Thymus (tissue), 11 donors: ENCODE measurements at regions not wholly inside any gene's neighbourhood (a gene's known extent, or its start where the extent isn't known, plus 50 kb on each side); places are given as distances from the start of the nearest gene placed in this dataset.

Experiments
- DNase-seq, 9 donors: peaks; one replicate each; pipeline ENCODE4 v3.0.0-alpha.2; 2013; ENCODE audit warnings: low spot score in 9 of 9, low read depth in 6 of 9, missing footprints in 1 of 9
- H3K27ac ChIP-seq, 2 donors: one replicate each; pipeline ENCODE4 v1.5.1; 2013; ENCODE audit warnings: control low read depth in 1 of 2, low read depth in 1 of 2, low read length in 1 of 2, mild to moderate bottlenecking in 1 of 2, moderate library complexity in 1 of 2
- H3K27me3 ChIP-seq, 2 donors: one replicate each; pipeline ENCODE4 v1.5.1; 2013; ENCODE audit warnings: low read length in 1 of 2; ENCODE audit not compliant: control insufficient read depth in 2 of 2, insufficient read depth in 1 of 2
- H3K36me3 ChIP-seq, 2 donors: one replicate each; pipeline ENCODE4 v1.5.1; 2013; ENCODE audit warnings: low read length in 1 of 2, mild to moderate bottlenecking in 1 of 2, moderate library complexity in 1 of 2; ENCODE audit not compliant: control insufficient read depth in 2 of 2, insufficient read depth in 2 of 2
- H3K4me1 ChIP-seq, 2 donors: one replicate each; pipeline ENCODE4 v1.5.1; 2013; ENCODE audit warnings: low read length in 2 of 2; ENCODE audit not compliant: control insufficient read depth in 2 of 2, insufficient read depth in 2 of 2
- H3K4me3 ChIP-seq, 2 donors: one replicate each; pipeline ENCODE4 v1.5.1; 2013; ENCODE audit warnings: low read length in 2 of 2, control low read depth in 1 of 2, mild to moderate bottlenecking in 1 of 2
- H3K9me3 ChIP-seq, 2 donors: one replicate each; pipeline ENCODE4 v1.5.1; 2013; ENCODE audit warnings: low read length in 1 of 2, mild to moderate bottlenecking in 1 of 2; ENCODE audit not compliant: control insufficient read depth in 2 of 2, insufficient read depth in 1 of 2
- WGBS: extraction: QIAGEN DNeasy Blood & Tissue Kit; methylation state at CpG from one replicate; pipeline ENCODE4 v1.1.7; 2013; 5-methylcytosine and 5-hydroxymethylcytosine counted together
- donor health status: healthy.

DNA sequence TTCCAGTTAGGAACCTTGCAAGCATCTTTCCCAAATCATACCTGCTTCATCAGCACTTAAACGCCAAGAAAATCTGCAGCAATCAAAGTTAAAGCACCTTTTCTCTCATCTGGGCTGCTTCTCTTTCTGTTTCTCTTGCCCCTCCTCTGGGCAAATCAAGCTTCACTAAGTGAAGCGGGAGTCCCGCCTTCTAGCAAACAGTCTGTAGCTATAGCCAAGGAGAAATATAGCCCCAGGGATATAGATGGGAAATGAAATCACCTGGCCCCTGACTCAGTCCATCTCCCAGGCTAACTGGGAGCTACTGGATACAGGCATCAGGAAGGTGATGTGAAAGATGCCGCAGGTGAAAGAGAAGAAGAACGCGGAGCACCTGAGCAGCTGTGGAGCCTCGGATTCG is 481.9 kb downstream of the C6orf118 start:
- H3K27ac ChIP-seq, result no peak overlapping the region
- no peaks in the 10 kb centered on the region for H3K4me1 ChIP-seq
- WGBS, result 92% methylated on average over 8 of the region's 8 CpGs
- peaks cover 0 to 12% of the 10 kb centered on the region in 2 donors for H3K9me3 ChIP-seq
- no peak for DNase-seq
- no peaks in the 10 kb centered on the region for H3K36me3 ChIP-seq
- no peak overlapping the region for H3K4me3 ChIP-seq
- H3K27me3 ChIP-seq, result no peaks in the 10 kb centered on the region

DNA sequence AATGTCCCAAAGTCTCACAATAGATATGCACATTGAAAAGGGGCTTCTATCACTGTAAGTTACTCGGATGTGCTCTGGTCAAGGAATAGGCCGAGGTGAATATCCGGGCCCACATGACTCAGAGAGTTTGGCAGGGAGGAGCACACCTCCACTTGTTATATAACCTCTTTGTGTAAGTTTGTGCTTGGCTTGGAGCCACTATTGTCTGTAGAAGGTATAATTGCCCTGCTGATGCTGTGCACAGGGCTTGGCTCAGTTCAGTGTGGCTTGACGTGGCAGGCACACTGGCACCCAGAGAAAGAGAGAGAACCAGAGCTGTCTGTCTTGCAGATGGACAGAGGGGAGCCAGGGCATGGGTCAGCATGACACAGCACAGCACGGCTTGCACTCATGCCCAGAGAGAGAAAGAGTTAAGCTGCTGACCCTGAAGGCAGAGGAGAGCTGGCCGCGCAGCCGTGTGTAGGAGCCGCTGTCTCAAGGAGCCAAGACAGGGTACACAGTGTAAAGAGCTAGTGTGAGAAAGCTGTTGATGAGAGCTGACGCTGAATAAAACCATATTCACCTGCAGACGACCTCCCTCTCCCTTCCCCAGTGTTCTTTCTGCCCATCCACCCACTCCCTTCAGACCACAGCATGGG is 482.5 kb downstream of the C6orf118 start:
- Histone ChIP-seq H3K27me3 (no peaks in the 10 kb centered on the region), H3K9me3 (peaks cover 0 to 12% of the 10 kb centered on the region in 2 donors), H3K27ac (no peak overlapping the region), H3K4me1 (no peaks in the 10 kb centered on the region), H3K4me3 (no peak overlapping the region), H3K36me3 (no peaks in the 10 kb centered on the region)
- 85% methylated on average over 11 of the region's 11 CpGs for WGBS
- DNase-seq, result no peak

DNA sequence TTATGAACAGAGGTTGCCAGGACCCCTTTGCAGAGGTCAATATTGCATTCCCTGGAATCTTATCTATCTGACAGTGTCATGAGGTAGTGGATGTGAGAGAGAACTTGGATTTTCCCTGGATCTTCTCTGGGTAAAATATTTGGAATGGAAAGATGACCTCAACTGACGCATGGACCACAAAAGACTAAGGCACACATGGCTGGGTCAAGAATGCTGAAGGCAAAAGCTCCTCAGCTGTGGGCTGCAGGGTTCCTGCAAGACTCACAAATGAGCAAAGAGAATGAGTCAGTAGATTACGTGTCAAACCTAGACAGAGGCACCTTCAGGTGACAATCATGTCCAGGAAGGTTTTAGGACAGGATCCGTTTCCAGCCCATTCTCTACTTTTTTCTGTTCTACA is 484.0 kb downstream of the C6orf118 start:
- DNase-seq, result no peak

DNA sequence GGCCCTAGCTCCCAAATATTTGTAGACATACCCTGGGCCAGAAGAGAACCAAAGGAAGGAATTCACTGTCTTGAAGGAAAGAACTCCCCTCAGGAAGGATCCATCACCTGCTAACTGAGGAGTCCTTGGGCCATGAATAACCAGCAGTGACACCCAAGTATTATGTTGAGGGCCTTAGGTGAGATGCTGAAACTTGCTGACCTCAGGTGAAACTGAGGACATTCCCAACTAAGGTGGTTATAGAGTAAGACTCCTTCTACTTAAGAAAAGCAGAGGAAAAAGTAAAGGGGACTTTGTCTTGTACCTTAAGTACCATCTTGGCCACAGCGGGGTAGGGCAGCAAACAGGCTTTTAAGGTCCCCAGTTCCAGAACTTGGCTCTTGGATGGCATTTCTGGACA is 491.7 kb downstream of the C6orf118 start:
- peaks cover 0 to 11% of the 10 kb centered on the region in 2 donors for H3K9me3 ChIP-seq
- H3K4me3 ChIP-seq, result no peak overlapping the region
- H3K4me1 ChIP-seq, result no peaks in the 10 kb centered on the region
- H3K27me3 ChIP-seq, result no peaks in the 10 kb centered on the region
- DNase-seq, result no peak
- H3K36me3 ChIP-seq, result no peaks in the 10 kb centered on the region
- H3K27ac ChIP-seq, result no peak overlapping the region
- 90% methylated on average over 1 of the region's 1 CpG for WGBS

More for the DNA sequence above, 484.0 kb downstream of the C6orf118 start:
- H3K4me1 ChIP-seq, result no peaks in the 10 kb centered on the region
- H3K27me3 ChIP-seq, result no peaks in the 10 kb centered on the region
- no peaks in the 10 kb centered on the region for H3K36me3 ChIP-seq
- 97% methylated on average over 3 of the region's 3 CpGs for WGBS
- H3K9me3 ChIP-seq, result peaks cover 0 to 12% of the 10 kb centered on the region in 2 donors
- no peak overlapping the region for H3K27ac ChIP-seq
- H3K4me3 ChIP-seq, result no peak overlapping the region

DNA sequence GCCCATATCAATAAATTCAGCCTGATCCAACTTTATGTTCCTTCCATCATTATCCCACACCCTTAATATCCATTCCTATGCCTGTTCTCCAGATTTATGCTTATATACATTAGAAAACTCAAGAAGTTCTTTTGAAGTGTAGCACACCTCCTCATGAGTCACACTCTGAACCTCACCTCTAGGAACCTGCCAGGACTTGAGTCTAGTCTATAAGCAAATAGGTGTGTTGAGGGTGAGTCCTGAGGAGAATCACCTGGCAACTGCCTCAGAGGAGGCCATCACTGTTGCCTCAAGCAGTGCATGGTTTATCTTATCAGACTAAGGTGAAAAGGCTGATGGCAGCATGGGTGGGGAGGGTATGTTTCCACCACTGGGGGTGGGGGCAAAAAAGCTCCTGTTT is 496.7 kb downstream of the C6orf118 start:
- Histone ChIP-seq H3K9me3 (peaks cover 0 to 21% of the 10 kb centered on the region in 2 donors), H3K4me3 (no peak overlapping the region), H3K4me1 (no peaks in the 10 kb centered on the region), H3K27me3 (no peaks in the 10 kb centered on the region), H3K36me3 (no peaks in the 10 kb centered on the region), H3K27ac (no peak overlapping the region)
- no peak for DNase-seq

DNA sequence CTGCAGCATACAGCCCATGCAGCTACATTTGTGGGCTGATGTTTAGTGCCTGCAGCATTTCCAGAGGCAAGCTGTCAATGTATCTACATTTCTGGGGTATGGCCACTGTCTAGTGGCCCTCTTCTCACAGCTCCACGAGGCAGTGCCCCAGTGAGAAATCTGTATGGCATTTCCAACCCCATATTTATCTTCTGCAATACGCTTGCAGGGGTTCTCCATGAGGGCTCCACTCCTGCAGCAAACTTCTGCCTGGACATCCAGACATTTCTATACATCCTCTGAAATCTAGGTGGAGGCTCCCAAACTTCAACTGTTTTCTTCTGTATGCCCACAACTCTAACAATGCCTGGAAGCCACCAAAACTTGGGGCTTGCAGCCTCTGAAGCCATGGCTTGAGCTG is 502.3 kb downstream of the C6orf118 start:
- H3K4me1 ChIP-seq, result no peaks in the 10 kb centered on the region
- no peak overlapping the region for H3K4me3 ChIP-seq
- DNase-seq, result no peak
- 71% methylated on average over 2 of the region's 2 CpGs for WGBS
- no peak overlapping the region for H3K27ac ChIP-seq
- no peaks in the 10 kb centered on the region for H3K27me3 ChIP-seq
- peaks cover 0 to 24% of the 10 kb centered on the region in 2 donors for H3K9me3 ChIP-seq
- no peaks in the 10 kb centered on the region for H3K36me3 ChIP-seq

DNA sequence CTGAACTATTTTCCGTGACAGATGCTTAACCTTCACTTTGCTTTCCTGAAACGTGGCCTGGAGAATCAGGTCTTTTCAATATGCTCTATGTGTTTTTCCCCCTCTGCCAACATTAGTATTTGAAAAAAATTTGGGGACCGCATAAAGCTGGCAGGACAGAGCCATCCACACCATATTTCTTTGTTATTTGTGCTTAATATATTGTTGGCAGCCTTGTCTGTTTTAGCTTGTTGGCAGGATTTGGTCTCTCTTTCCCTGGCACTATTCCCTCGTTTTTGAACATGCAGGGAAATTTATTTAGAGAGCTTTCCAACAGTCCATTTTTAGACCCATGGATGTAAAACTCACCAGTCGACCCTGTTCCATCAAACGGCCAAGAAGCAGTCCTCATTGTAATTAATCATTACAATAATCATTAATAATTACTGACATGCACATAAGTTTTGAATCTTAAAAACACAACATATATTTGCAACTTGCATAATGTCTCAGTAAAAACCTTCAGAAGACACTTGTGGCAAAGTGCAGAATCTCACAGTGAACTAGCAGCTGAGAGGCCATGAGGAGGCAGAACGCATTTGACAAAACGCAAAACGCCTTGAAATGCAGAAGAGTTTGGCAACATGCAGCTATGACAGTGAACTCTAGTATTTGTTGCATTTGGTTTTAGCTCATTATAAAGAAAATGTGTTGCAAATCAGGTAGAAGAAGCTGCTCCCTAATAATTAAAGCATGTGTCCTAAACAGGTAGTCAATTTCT is 514.2 kb downstream of the C6orf118 start:
- Histone ChIP-seq H3K4me3 (no peak overlapping the region), H3K36me3 (no peaks in the 10 kb centered on the region), H3K27me3 (no peaks in the 10 kb centered on the region), H3K4me1 (no peaks in the 10 kb centered on the region), H3K9me3 (no peaks in the 10 kb centered on the region), H3K27ac (no peak overlapping the region)
- no peak for DNase-seq
- WGBS, result 90% methylated on average over 9 of the region's 9 CpGs

DNA sequence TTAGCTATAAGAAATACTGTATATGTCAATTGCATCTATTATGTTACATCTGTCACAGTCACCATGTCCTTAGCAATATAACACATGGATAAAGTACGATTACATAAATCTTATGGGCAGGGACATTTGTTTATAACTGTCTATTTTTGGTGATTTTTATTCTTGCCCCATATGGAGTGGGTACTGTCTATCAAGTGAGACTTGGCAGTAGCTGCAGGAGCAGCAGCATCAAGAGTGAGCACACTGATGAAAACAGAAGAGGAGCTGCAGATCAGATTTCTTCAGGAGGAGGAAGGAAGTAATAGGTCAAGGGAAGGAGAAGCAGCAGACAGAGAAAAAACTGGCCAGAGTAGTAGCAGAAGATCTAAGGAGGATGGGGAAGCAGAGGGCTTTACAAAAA is 516.7 kb downstream of the C6orf118 start:
- no peak for DNase-seq
- H3K27me3 ChIP-seq, result no peaks in the 10 kb centered on the region
- no peaks in the 10 kb centered on the region for H3K36me3 ChIP-seq
- no peaks in the 10 kb centered on the region for H3K9me3 ChIP-seq
- 84% methylated on average over 1 of the region's 1 CpG for WGBS
- H3K27ac ChIP-seq, result no peak overlapping the region
- no peak overlapping the region for H3K4me3 ChIP-seq
- no peaks in the 10 kb centered on the region for H3K4me1 ChIP-seq

DNA sequence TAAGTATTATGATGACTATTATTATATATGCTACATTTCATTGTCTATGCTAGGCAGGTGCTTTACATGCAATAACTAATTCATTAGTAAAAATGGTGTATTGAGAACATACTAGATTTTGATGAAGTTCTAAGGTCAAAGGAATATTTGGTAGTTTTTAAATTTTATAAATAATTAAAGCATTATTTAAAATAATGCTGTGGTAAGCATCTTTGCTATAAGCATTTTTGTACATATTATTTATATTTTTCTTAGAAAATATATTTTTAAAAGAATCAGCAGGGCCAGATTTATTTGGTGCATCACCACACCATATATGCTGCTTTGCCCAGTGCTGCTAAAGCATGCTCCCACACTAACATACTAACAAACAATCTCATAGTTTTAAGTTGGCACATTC is 517.9 kb downstream of the C6orf118 start:
- Histone ChIP-seq H3K9me3 (no peaks in the 10 kb centered on the region), H3K36me3 (no peaks in the 10 kb centered on the region), H3K4me3 (no peak overlapping the region), H3K27me3 (no peaks in the 10 kb centered on the region), H3K27ac (no peak overlapping the region), H3K4me1 (no peaks in the 10 kb centered on the region)
- no peak for DNase-seq
